GM21526 (cell line): ENCODE measurements at regions not wholly inside any gene's neighbourhood (a gene's known extent, or its start where the extent isn't known, plus 50 kb on each side); places are given as distances from the start of the nearest gene placed in this dataset.

Experiments
- ATAC-seq: cut with Tn5 transposase; IDR thresholded peaks from one replicate; pipeline ENCODE4 v1.9.1; 2021; ENCODE audit warnings: moderate library complexity; ENCODE audit not compliant: unreplicated experiment, low FRiP score

- no peak for ATAC-seq
Measured at GRCh38 chr14:61111209-61111665, 130.2 kb downstream of the SLC38A6 start.

- ATAC-seq, result no peak
Measured at GRCh38 chr14:61110316-61111082, 129.5 kb downstream of the SLC38A6 start.

GRCh38 chr14:61109288-61109687 is 128.2 kb downstream of the SLC38A6 start:
- ATAC-seq, result no peak

- ATAC-seq, result no peak
Measured at GRCh38 chr14:61108496-61109141, 127.6 kb downstream of the SLC38A6 start.

- no peak for ATAC-seq
Measured at GRCh38 chr14:61107869-61108493, 126.9 kb downstream of the SLC38A6 start.

GRCh38 chr14:61106959-61107641 is 126.1 kb downstream of the SLC38A6 start:
- ATAC-seq, result no peak

GRCh38 chr14:61106271-61106958 is 125.4 kb downstream of the SLC38A6 start:
- ATAC-seq, result no peak

GRCh38 chr14:61104358-61104757 is 123.3 kb downstream of the SLC38A6 start:
- ATAC-seq, result no peak

- peak; percentile 68 for ATAC-seq
Measured at GRCh38 chr14:61103541-61104339, 122.7 kb downstream of the SLC38A6 start.

- ATAC-seq, result peak; percentile 38
Measured at GRCh38 chr14:61102549-61103466, 121.8 kb downstream of the SLC38A6 start.
